ENCODE measurements at regions not wholly inside any gene's neighbourhood (a gene's known extent, or its start where the extent isn't known, plus 50 kb on each side); places are given as distances from the start of the nearest gene placed in this dataset.

GRCh38 chr14:32012571-32012970 lies 64.5 kb upstream of the ARHGAP5 start:
- TF ChIP-seq CTCF (conservative IDR thresholded peaks at IDR 0.05; ENCODE audit: low read length), result no peak
- no peak for TF ChIP-seq EZH2phosphoT487 (IDR thresholded peaks at IDR 0.05; ENCODE audit: borderline replicate concordance)
